ENCODE measurements at regions not wholly inside any gene's neighbourhood (a gene's known extent, or its start where the extent isn't known, plus 50 kb on each side); places are given as distances from the start of the nearest gene placed in this dataset.

GRCh38 chr13:104522235-104523072, 1456.2 kb upstream of the SLC10A2 start:
- TF ChIP-seq CTCF (conservative IDR thresholded peaks at IDR 0.05; ENCODE audit: low read depth, low read length) (no peak), EZH2phosphoT487 (IDR thresholded peaks at IDR 0.05; ENCODE audit: borderline replicate concordance, low read length) (no peak), EZH2 (IDR thresholded peaks at IDR 0.05; ENCODE audit: low read length, unreplicated experiment) (no peak)
